LNCAP (cell line): ENCODE measurements at regions not wholly inside any gene's neighbourhood (a gene's known extent, or its start where the extent isn't known, plus 50 kb on each side); places are given as distances from the start of the nearest gene placed in this dataset.

ENCODE experiments used
- CTCF ChIP-seq: fragments of 450-650 bp; IDR thresholded peaks from 2 replicates; pipeline ENCODE4 v1.5.1; 2017; ENCODE audit warnings: mild to moderate bottlenecking

- TF ChIP-seq CTCF = no peak
Measured at GRCh38 chr3:101978348-101978747, 129.0 kb downstream of the NFKBIZ start.

GRCh38 chr3:101979033-101979432 is 129.7 kb downstream of the NFKBIZ start:
- no peak for TF ChIP-seq CTCF

GRCh38 chr3:101984356-101984755 is 135.0 kb downstream of the NFKBIZ start:
- TF ChIP-seq CTCF = no peak

- TF ChIP-seq CTCF = no peak
Measured at GRCh38 chr3:101988596-101988995, 139.3 kb downstream of the NFKBIZ start.

- TF ChIP-seq CTCF = no peak
Measured at GRCh38 chr3:101989578-101990200, 140.4 kb downstream of the NFKBIZ start.

GRCh38 chr3:101992863-101993262 is 143.5 kb downstream of the NFKBIZ start:
- no peak for TF ChIP-seq CTCF

GRCh38 chr3:101994386-101994785 is 145.1 kb downstream of the NFKBIZ start:
- TF ChIP-seq CTCF = no peak
